ENCODE measurements at regions not wholly inside any gene's neighbourhood (a gene's known extent, or its start where the extent isn't known, plus 50 kb on each side); places are given as distances from the start of the nearest gene placed in this dataset.

DNA sequence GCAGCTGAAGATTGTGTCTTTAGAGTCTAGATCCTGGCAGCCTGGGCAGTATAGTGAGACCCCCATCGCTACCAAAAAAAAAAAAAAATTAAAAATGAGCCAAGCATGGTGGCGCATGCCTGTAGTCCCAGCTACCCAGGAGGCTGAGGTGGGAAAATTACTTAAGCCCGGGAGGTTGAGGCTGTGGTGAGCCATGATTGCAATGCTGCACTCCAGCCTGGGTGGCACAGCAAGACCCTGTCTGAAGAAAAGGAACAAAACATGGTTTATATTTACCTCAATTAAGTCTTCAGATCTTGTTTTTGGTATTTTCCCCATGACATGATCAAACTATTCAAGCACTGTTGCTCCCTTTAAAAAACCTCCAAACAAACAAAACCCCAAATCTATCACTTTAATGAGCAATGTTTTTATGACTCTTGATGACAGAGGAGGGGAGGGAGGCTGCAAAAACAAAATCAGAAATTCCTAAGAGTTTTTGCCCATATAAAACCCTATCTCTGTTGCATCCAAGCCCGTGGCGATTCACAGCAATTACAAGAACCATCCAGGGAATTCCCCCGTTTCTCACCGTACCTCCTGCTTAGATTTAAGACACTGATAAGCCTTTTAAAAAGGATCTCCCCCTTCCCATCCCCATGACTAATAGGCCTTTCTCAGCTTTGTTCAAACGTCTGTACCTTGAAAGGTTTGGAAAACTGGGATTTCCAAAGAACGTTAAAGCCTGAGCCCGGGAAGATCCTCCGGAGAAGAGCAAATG, 259.9 kb downstream of the BMP7 start:
- peaks cover 13% of the 10 kb centered on the region for H3K4me1 ChIP-seq (ENCODE audit: control insufficient read depth, insufficient read depth, low read length)
- no peaks in the 10 kb centered on the region for H3K36me3 ChIP-seq (ENCODE audit: control insufficient read depth, insufficient read depth, low read length)
- no peak overlapping the region for H3K4me3 ChIP-seq (ENCODE audit: low read length)
- no peaks in the 10 kb centered on the region for H3K36me3 Mint-ChIP-seq (ENCODE audit: low read depth)
- peak overlapping the region; percentile 49 for H3K27ac Mint-ChIP-seq
- H3K9me3 Mint-ChIP-seq, result no peaks in the 10 kb centered on the region
- H3K27me3 Mint-ChIP-seq (ENCODE audit: insufficient read depth), result peaks cover 4% of the 10 kb centered on the region
- H3K9me3 ChIP-seq (ENCODE audit: control insufficient read depth, low read length), result no peaks in the 10 kb centered on the region
- H3K9ac ChIP-seq (ENCODE audit: extremely low read depth, low read length, poor library complexity, severe bottlenecking), result no peak overlapping the region
- H3K4me3 Mint-ChIP-seq, result no peak overlapping the region
- H3K27me3 ChIP-seq (ENCODE audit: control insufficient read depth, insufficient read depth, low read length, poor library complexity, severe bottlenecking), result no peaks in the 10 kb centered on the region
- DNase-seq, result no peak
- peaks cover 52% of the 10 kb centered on the region for H3K4me1 Mint-ChIP-seq
- no peak overlapping the region for H3K27ac ChIP-seq (ENCODE audit: low read depth, low read length)
- 53 to 54% methylated on average over 11 of the region's 11 CpGs for WGBS, 2 experiments (ENCODE audit: insufficient coverage in 1 of 2, insufficient read length in 1 of 2)
- TF ChIP-seq CTCF (conservative IDR thresholded peaks at IDR 0.05), result no peak

GRCh38 chr20:57007171-57007540, 259.3 kb downstream of the BMP7 start:
- Mint-ChIP-seq H3K27ac (peak overlapping the region; percentile 49), H3K36me3 (ENCODE audit: low read depth) (no peaks in the 10 kb centered on the region)

GRCh38 chr20:57008217-57008616, 258.2 kb downstream of the BMP7 start:
- WGBS, 2 experiments (ENCODE audit: insufficient coverage in 1 of 2, insufficient read length in 1 of 2), result 56 to 77% methylated on average over 2 to 3 of the region's 3 CpGs
- no peak overlapping the region for H3K9ac ChIP-seq (ENCODE audit: extremely low read depth, low read length, poor library complexity, severe bottlenecking)
- peaks cover 11% of the 10 kb centered on the region for H3K27me3 Mint-ChIP-seq (ENCODE audit: insufficient read depth)

More at GRCh38 chr20:57007171-57007540, 259.3 kb downstream of the BMP7 start:
- Mint-ChIP-seq H3K4me3 (no peak overlapping the region), H3K4me1 (peaks cover 50% of the 10 kb centered on the region), H3K27me3 (ENCODE audit: insufficient read depth) (peaks cover 4% of the 10 kb centered on the region), H3K9me3 (no peaks in the 10 kb centered on the region)
- Histone ChIP-seq H3K36me3 (ENCODE audit: control insufficient read depth, insufficient read depth, low read length) (no peaks in the 10 kb centered on the region), H3K27ac (ENCODE audit: low read depth, low read length) (no peak overlapping the region), H3K27me3 (ENCODE audit: control insufficient read depth, insufficient read depth, low read length, poor library complexity, severe bottlenecking) (no peaks in the 10 kb centered on the region), H3K4me3 (ENCODE audit: low read length) (no peak overlapping the region), H3K4me1 (ENCODE audit: control insufficient read depth, insufficient read depth, low read length) (peaks cover 13% of the 10 kb centered on the region), H3K9ac (ENCODE audit: extremely low read depth, low read length, poor library complexity, severe bottlenecking) (no peak overlapping the region), H3K9me3 (ENCODE audit: control insufficient read depth, low read length) (no peaks in the 10 kb centered on the region)
- no peak for TF ChIP-seq CTCF (conservative IDR thresholded peaks at IDR 0.05)
- no peak for DNase-seq
- 98 to 100% methylated on average over 2 to 3 of the region's 3 CpGs for WGBS, 2 experiments (ENCODE audit: insufficient coverage in 1 of 2, insufficient read length in 1 of 2)

More at GRCh38 chr20:57008217-57008616, 258.2 kb downstream of the BMP7 start:
- Mint-ChIP-seq H3K4me1 (peaks cover 39% of the 10 kb centered on the region), H3K36me3 (ENCODE audit: low read depth) (no peaks in the 10 kb centered on the region), H3K4me3 (peak overlapping the region; percentile 14), H3K27ac (peak overlapping the region; percentile 42), H3K9me3 (no peaks in the 10 kb centered on the region)
- Histone ChIP-seq H3K9me3 (ENCODE audit: control insufficient read depth, low read length) (no peaks in the 10 kb centered on the region), H3K27me3 (ENCODE audit: control insufficient read depth, insufficient read depth, low read length, poor library complexity, severe bottlenecking) (no peaks in the 10 kb centered on the region), H3K4me1 (ENCODE audit: control insufficient read depth, insufficient read depth, low read length) (peaks cover 13% of the 10 kb centered on the region), H3K27ac (ENCODE audit: low read depth, low read length) (no peak overlapping the region), H3K36me3 (ENCODE audit: control insufficient read depth, insufficient read depth, low read length) (no peaks in the 10 kb centered on the region), H3K4me3 (ENCODE audit: low read length) (no peak overlapping the region)
- no peak for TF ChIP-seq CTCF (conservative IDR thresholded peaks at IDR 0.05)
- DNase-seq, result no peak

All from endodermal cell (in vitro differentiated cells).